ENCODE measurements at regions not wholly inside any gene's neighbourhood (a gene's known extent, or its start where the extent isn't known, plus 50 kb on each side); places are given as distances from the start of the nearest gene placed in this dataset.

GRCh38 chr9:95611354-95611753 is 94.6 kb upstream of the PTCH1 start:
- no peak for DNase-seq

GRCh38 chr9:95610006-95610785 is 93.4 kb upstream of the PTCH1 start:
- DNase-seq, result no peak

GRCh38 chr9:95609426-95609825 is 92.7 kb upstream of the PTCH1 start:
- no peak for DNase-seq

- no peak for DNase-seq
Observed at GRCh38 chr9:95608341-95608740, 91.6 kb upstream of the PTCH1 start.

GRCh38 chr9:95607507-95607906 is 90.7 kb upstream of the PTCH1 start:
- DNase-seq, result no peak

GRCh38 chr9:95606489-95607350 is 89.9 kb upstream of the PTCH1 start:
- DNase-seq, result no peak

- DNase-seq, result no peak
Observed at GRCh38 chr9:95605816-95606488, 89.2 kb upstream of the PTCH1 start.

GRCh38 chr9:95605101-95605500 is 88.3 kb upstream of the PTCH1 start:
- no peak for DNase-seq

GRCh38 chr9:95598236-95598635 is 81.5 kb upstream of the PTCH1 start:
- no peak for DNase-seq

- no peak for DNase-seq
Observed at GRCh38 chr9:95595721-95596295, 79.0 kb upstream of the PTCH1 start.

GRCh38 chr9:95592931-95593330 is 76.2 kb upstream of the PTCH1 start:
- no peak for DNase-seq

- no peak for DNase-seq
Observed at GRCh38 chr9:95588724-95589588, 72.2 kb upstream of the PTCH1 start.

GRCh38 chr9:95587021-95587964 is 70.5 kb upstream of the PTCH1 start:
- DNase-seq, result no peak

GRCh38 chr9:95586326-95586725 is 69.6 kb upstream of the PTCH1 start:
- no peak for DNase-seq

- DNase-seq, result no peak
Observed at GRCh38 chr9:95585824-95586223, 69.1 kb upstream of the PTCH1 start.

GRCh38 chr9:95584176-95584575 is 67.4 kb upstream of the PTCH1 start:
- DNase-seq, result no peak

GRCh38 chr9:95581900-95582299 is 65.1 kb upstream of the PTCH1 start:
- no peak for DNase-seq

- no peak for DNase-seq
Observed at GRCh38 chr9:95580812-95581761, 64.3 kb upstream of the PTCH1 start.

- no peak for DNase-seq
Observed at GRCh38 chr9:95574866-95575553, 58.2 kb upstream of the PTCH1 start.

Measured in activated CD4-positive, alpha-beta T cell treated with anti-CD3 and anti-CD28 coated beads, Interleukin-10, Interleukin-2, amounts not matched to agents 100 ng/mL and 50 ng/mL, durations not matched to agents 16 hours and 8 hours (primary cell).